ENCODE measurements at regions not wholly inside any gene's neighbourhood (a gene's known extent, or its start where the extent isn't known, plus 50 kb on each side); places are given as distances from the start of the nearest gene placed in this dataset.

DNA sequence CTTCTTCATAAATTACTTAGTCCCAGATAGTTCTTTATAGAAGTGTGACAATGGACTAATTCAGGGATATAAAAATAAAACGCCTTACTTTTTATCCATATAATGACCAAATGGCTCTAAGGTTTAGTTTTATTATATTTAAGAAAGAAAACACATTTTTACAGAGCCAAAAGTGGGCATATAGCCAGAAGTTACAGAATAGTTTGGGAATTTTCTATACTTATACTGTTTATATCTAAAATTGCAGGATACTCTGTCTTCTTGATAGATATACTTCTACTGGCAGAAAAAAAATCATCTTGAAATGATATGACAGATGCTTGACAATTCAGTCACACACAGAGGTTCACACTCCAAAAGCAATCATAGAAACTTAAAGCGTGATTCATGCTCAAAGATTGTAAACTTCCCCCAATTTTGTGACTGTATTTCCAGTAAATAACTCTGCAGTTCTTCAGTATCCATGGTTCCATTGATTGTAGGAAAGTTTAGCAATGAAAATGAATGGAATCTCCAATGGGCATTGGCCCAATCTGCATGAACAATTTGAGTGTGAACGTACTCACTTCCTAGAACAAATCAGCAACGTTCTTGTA lies 307.8 kb downstream of the NOVA1 start:
- no peak overlapping the region for H3K27ac ChIP-seq (ENCODE audit: insufficient read depth, low read depth, low read length)
- no peaks in the 10 kb centered on the region for H3K9me3 ChIP-seq (replicated peaks; ENCODE audit: control insufficient read depth, insufficient read depth, low read length)
- H3K4me2 ChIP-seq (ENCODE audit: insufficient read depth, low read length) = no peak overlapping the region

DNA sequence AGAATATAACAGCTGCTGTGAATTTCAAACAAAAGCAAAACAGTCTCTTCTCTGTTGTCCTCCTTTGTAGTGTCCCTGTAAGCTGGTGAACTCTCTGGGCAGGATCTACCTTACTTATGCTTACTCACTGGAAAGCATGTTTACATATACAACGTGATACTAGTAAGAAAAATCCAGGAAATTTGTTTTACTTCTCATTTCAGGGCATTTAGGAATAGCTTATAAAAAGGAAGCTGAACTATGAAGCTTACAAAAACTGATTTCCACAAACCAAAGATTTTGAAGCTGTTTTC lies 311.0 kb downstream of the NOVA1 start:
- Histone ChIP-seq H3K4me2 (ENCODE audit: insufficient read depth, low read length) (no peak overlapping the region), H2AFZ (ENCODE audit: low read depth, low read length) (peak overlapping the region; percentile 23), H3K9me1 (replicated peaks; ENCODE audit: control insufficient read depth, extremely low read depth, insufficient read depth, low read length) (no peaks in the 10 kb centered on the region), H3K4me1 (ENCODE audit: control insufficient read depth, extremely low read depth, insufficient read depth, low read length) (no peaks in the 10 kb centered on the region), H3K27me3 (ENCODE audit: control insufficient read depth in 2 of 2, insufficient read depth in 2 of 2, low read length in 2 of 2) (no peaks in the 10 kb centered on the region), H3K9me3 (replicated peaks; ENCODE audit: control insufficient read depth, insufficient read depth, low read length) (no peaks in the 10 kb centered on the region), H3K27ac (ENCODE audit: insufficient read depth, low read depth, low read length) (no peak overlapping the region), H4K20me1 (replicated peaks; ENCODE audit: control insufficient read depth, extremely low read depth, insufficient read depth, low read length) (no peaks in the 10 kb centered on the region), H3K9ac (replicated peaks; ENCODE audit: extremely low read depth, insufficient read depth, low read length) (no peak overlapping the region), H3K4me3 (replicated peaks in 1 of 3; ENCODE audit: insufficient read depth in 1 of 3, low read depth in 1 of 3, low read length in 3 of 3) (no peak overlapping the region), H3K36me3 (ENCODE audit: control insufficient read depth in 2 of 2, extremely low read depth in 1 of 2, insufficient read depth in 2 of 2, low read length in 2 of 2) (no peaks in the 10 kb centered on the region), H3K79me2 (ENCODE audit: control insufficient read depth, insufficient read depth, low read length) (no peaks in the 10 kb centered on the region)
- intact Hi-C loops (cut with micrococcal nuclease) (no loop called here), dilution Hi-C loops (cut with MboI; ENCODE audit: extremely low pct_ligation_motif_present, low sequenced_read_pairs) (no loop called here)
- POLR2A ChIA-PET = no interaction called here
- BruUV-seq (replicated peaks) = no TSS peak
- CTCF ChIA-PET = interaction anchor here (1.9 kb wide), 1 partner anchor 32 kb away, joined by 4 read pairs; no protein-coding TSS in a partner anchor
- TF ChIP-seq, protein P1, sequence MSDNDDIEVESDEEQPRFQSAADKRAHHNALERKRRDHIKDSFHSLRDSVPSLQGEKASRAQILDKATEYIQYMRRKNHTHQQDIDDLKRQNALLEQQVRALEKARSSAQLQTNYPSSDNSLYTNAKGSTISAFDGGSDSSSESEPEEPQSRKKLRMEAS (IDR thresholded peaks at IDR 0.05; ENCODE audit: insufficient read depth, insufficient read length) = no peak
- TF ChIP-seq POLR2A (IDR thresholded peaks at IDR 0.05; ENCODE audit: low read depth, low read length) (no peak), GATA2 (IDR thresholded peaks at IDR 0.05; ENCODE audit: insufficient read depth, insufficient read length, low read depth, low read length) (no peak), JUN (IDR thresholded peaks at IDR 0.05; ENCODE audit: borderline replicate concordance, insufficient read depth, insufficient read length, low read depth) (no peak), POLR2AphosphoS5 (IDR thresholded peaks at IDR 0.05; ENCODE audit: insufficient read depth, low read depth, low read length) (no peak), FOS (IDR thresholded peaks at IDR 0.05; ENCODE audit: borderline replicate concordance, insufficient read depth, low read length) (no peak), EZH2 (IDR thresholded peaks at IDR 0.05; ENCODE audit: borderline replicate concordance, low read depth, low read length, severe bottlenecking) (no peak), MYC (IDR thresholded peaks at IDR 0.05; ENCODE audit: low read depth, low read length) (no peak)
- TF ChIP-seq, protein P2, sequence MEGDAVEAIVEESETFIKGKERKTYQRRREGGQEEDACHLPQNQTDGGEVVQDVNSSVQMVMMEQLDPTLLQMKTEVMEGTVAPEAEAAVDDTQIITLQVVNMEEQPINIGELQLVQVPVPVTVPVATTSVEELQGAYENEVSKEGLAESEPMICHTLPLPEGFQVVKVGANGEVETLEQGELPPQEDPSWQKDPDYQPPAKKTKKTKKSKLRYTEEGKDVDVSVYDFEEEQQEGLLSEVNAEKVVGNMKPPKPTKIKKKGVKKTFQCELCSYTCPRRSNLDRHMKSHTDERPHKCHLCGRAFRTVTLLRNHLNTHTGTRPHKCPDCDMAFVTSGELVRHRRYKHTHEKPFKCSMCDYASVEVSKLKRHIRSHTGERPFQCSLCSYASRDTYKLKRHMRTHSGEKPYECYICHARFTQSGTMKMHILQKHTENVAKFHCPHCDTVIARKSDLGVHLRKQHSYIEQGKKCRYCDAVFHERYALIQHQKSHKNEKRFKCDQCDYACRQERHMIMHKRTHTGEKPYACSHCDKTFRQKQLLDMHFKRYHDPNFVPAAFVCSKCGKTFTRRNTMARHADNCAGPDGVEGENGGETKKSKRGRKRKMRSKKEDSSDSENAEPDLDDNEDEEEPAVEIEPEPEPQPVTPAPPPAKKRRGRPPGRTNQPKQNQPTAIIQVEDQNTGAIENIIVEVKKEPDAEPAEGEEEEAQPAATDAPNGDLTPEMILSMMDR (IDR thresholded peaks at IDR 0.05; ENCODE audit: extremely low read depth in 1 of 2, insufficient read depth in 1 of 2, low read depth in 1 of 2, low read length in 2 of 2) = no peak
- DNase-seq (ENCODE audit: low read depth, low spot score) (no peak), FAIRE-seq (no peak)

More for the DNA sequence above, 307.8 kb downstream of the NOVA1 start:
- Histone ChIP-seq H3K27me3 (ENCODE audit: control insufficient read depth in 2 of 2, insufficient read depth in 2 of 2, low read length in 2 of 2) (no peaks in the 10 kb centered on the region), H2AFZ (ENCODE audit: low read depth, low read length) (no peak overlapping the region), H3K4me3 (replicated peaks in 1 of 3; ENCODE audit: insufficient read depth in 1 of 3, low read depth in 1 of 3, low read length in 3 of 3) (no peak overlapping the region), H3K9ac (replicated peaks; ENCODE audit: extremely low read depth, insufficient read depth, low read length) (no peak overlapping the region), H3K36me3 (ENCODE audit: control insufficient read depth in 2 of 2, extremely low read depth in 1 of 2, insufficient read depth in 2 of 2, low read length in 2 of 2) (no peaks in the 10 kb centered on the region), H4K20me1 (replicated peaks; ENCODE audit: control insufficient read depth, extremely low read depth, insufficient read depth, low read length) (no peaks in the 10 kb centered on the region), H3K79me2 (ENCODE audit: control insufficient read depth, insufficient read depth, low read length) (no peaks in the 10 kb centered on the region), H3K4me1 (ENCODE audit: control insufficient read depth, extremely low read depth, insufficient read depth, low read length) (no peaks in the 10 kb centered on the region), H3K9me1 (replicated peaks; ENCODE audit: control insufficient read depth, extremely low read depth, insufficient read depth, low read length) (no peaks in the 10 kb centered on the region)
- TF ChIP-seq POLR2AphosphoS5 (IDR thresholded peaks at IDR 0.05; ENCODE audit: insufficient read depth, low read depth, low read length) (no peak), FOS (IDR thresholded peaks at IDR 0.05; ENCODE audit: borderline replicate concordance, insufficient read depth, low read length) (no peak), MYC (IDR thresholded peaks at IDR 0.05; ENCODE audit: low read depth, low read length) (no peak), POLR2A (IDR thresholded peaks at IDR 0.05; ENCODE audit: low read depth, low read length) (no peak)
- TF ChIP-seq, protein P1 (IDR thresholded peaks at IDR 0.05; ENCODE audit: insufficient read depth, insufficient read length) = no peak
- no TSS peak for BruUV-seq (replicated peaks)
- no peak for FAIRE-seq
- dilution Hi-C loops (cut with MboI; ENCODE audit: extremely low pct_ligation_motif_present, low sequenced_read_pairs) (no loop called here), intact Hi-C loops (cut with micrococcal nuclease) (no loop called here)
- CTCF ChIA-PET = no interaction called here
- POLR2A ChIA-PET = no interaction called here
- DNase-seq (ENCODE audit: low read depth, low spot score) = no peak
